ENCODE measurements at regions not wholly inside any gene's neighbourhood (a gene's known extent, or its start where the extent isn't known, plus 50 kb on each side); places are given as distances from the start of the nearest gene placed in this dataset.
A peak's percentile ranks its signal among the peaks of the same experiment; 100 is the strongest.
"Not testable (repeated sequence)": the region's sequence is repeated elsewhere in the genome, so short reads cannot be mapped to it uniquely, and the experiment has no call there.

DNA sequence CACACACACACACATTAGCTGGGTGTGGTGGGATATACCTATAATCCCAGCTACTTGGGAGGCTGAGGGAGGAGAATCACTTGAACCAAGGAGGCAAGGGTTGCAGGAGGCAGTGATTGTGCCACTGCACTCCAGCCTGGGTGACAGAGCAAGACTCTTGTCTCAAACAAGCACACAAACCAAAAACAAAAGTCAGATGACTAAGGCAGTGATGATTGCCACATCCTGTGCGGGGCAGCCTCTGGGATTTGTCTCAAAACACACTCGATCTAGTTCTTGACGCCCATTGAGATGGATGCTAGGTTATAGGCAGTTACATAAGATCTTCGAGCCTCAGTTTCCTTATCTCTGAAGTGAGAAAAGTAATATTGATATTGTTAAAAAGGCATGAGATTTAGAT lies 57.8 kb upstream of the NBPF8 start:
- intact Hi-C loops (cut with DNase I): not testable (repeated sequence)

DNA sequence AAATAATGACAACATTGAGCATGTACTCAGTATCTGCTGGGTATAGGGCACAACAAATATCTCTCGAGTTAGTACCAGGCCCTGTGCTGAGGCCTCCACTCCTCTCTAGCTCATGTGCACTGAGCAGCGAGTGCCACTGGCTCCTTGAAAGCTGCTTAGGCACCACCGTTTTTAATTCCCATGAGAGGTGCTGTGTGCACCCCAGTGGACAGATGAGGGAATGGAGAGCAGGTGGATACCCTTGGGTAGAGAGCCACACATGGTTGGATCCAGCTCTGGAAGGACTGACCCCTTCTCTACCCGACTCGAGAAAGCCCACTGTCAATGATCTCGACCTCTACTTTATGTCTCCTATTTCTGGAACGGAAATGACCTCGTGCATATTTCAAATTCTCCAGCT lies 58.7 kb upstream of the NBPF8 start:
- intact Hi-C loops (cut with DNase I); H3K27ac ChIP-seq; H3K9me3 ChIP-seq; H3K36me3 ChIP-seq; DNase-seq; H3K4me3 ChIP-seq; H3K4me1 ChIP-seq (ENCODE audit: insufficient read depth); H3K27me3 ChIP-seq: not testable (repeated sequence)
- 42% methylated on average over 5 of the region's 8 CpGs; no CpG with 5 or more reads in 2 of the 3 donors for WGBS, 3 donors

More for the DNA sequence above, 57.8 kb upstream of the NBPF8 start:
- H3K4me1 ChIP-seq (ENCODE audit: insufficient read depth); H3K27ac ChIP-seq; H3K36me3 ChIP-seq; H3K9me3 ChIP-seq; H3K4me3 ChIP-seq; DNase-seq; H3K27me3 ChIP-seq: not testable (repeated sequence)
- WGBS, 3 donors: 88 to 97% (median 89%) methylated on average over 3 to 4 of the region's 4 CpGs

DNA sequence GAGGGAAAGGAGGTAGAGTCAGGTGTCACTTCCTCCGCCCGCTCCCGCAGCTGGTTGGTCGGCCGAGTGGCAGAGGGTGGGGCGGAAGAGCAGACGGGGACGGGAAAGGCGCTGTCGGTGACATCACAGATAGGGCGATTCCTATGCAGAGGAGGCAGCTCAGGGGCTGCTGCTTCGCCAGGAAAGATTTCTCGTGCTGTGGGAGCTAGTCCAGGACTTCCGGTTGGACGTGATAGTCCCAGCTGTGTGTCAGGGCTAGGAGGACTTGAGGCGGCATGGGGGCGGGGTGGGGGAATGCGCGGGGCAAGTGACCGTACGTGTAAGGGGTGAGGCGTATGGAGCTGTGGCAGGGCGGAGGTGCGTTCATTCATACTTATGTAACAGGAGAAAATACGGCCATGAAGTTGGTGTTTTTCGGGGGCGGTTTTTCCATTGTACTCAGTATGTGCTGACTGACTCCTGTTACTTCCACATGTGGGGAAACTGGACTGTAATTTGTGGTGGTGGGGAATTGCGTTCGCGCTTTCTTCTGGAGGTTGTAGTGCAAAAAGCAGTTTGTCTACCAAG lies 60.1 kb upstream of the NBPF8 start:
- intact Hi-C loops (cut with DNase I); H3K27ac ChIP-seq; H3K27me3 ChIP-seq; H3K36me3 ChIP-seq; H3K4me1 ChIP-seq (ENCODE audit: insufficient read depth); H3K9me3 ChIP-seq: not testable (repeated sequence)
- peak overlapping the region; percentile 23 for H3K4me3 ChIP-seq
- 6 to 21% (median 6%) methylated on average over 8 to 18 of the region's 30 CpGs for WGBS, 3 donors
- DNase-seq: peak; percentile 20 to 63 (median 35)

DNA sequence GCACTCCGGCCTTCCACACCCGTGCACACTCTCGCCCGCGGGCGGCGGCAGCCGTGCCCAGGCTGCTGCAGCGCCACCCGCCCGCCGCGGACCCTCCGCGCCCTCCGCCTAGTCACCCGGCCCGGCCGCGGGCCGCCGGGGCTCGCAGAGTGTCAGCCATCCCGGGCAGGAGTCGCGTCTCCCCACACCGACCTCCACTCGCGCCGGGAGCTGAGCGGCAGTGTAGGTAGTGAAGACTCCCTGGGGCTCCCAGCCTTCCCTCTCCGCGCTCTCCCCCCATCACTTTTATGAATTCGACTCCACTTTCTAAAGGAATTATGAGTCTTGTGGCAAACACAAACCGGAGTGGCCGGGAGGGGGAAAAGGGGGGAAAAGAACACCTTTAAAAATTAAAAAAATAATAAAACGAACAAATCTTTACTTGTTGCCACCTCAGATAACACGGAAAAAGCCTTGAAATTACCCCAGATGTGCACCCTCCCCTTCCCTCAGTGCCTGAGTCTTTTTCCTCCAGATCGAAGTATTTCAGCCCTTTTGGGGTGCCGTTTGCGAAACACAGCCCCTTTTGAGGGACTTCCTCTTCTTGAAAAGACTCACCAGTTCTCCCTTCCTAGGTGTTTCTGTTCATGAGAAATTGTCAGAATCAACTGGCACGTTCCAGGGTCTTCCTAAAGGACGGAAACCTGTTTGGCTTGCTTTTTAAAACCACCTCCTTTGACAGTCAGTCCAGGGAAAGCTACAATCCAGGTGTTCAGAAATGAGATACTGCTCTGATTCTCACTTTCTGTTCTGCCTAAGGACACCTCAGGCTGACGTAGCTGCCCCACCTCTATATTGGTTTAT lies 72.4 kb upstream of the NBPF8 start:
- H3K36me3 ChIP-seq; intact Hi-C loops (cut with DNase I); H3K27ac ChIP-seq; H3K27me3 ChIP-seq; H3K4me1 ChIP-seq (ENCODE audit: insufficient read depth); H3K9me3 ChIP-seq: not testable (repeated sequence)
- 1 to 13% (median 7%) methylated on average over 20 to 24 of the region's 44 CpGs for WGBS, 3 donors
- H3K4me3 ChIP-seq: peak overlapping the region; percentile 18
- DNase-seq: peak in 3 of 5 donors; percentile 16 to 35 (median 24)

DNA sequence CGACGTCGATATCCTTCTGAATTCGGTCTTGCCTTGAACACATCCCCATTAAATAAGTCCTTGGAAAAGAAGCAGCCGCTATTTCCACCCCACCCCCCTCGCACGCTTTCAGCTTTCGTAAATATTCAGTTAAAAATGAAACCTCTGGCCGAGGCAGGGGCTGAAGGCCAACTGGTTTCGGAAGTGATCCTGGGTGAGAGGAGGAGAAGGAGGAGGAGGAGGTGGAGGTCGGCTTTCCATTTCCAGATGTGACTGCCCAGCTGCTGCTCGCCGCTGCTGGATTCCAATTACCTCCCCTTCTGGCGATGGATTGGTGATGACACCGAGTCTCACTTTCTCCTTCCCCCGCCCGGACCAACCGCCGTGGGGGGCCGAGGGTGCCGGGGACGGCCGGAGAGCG lies 73.1 kb upstream of the NBPF8 start:
- WGBS, 3 donors: 0% methylated on average over 9 to 16 of the region's 24 CpGs
- H3K27me3 ChIP-seq; H3K36me3 ChIP-seq; H3K27ac ChIP-seq; H3K4me1 ChIP-seq (ENCODE audit: insufficient read depth); intact Hi-C loops (cut with DNase I); H3K9me3 ChIP-seq: not testable (repeated sequence)
- H3K4me3 ChIP-seq: peak overlapping the region; percentile 32
- peak in 4 of 5 donors; percentile 11 to 43 (median 24) for DNase-seq

DNA sequence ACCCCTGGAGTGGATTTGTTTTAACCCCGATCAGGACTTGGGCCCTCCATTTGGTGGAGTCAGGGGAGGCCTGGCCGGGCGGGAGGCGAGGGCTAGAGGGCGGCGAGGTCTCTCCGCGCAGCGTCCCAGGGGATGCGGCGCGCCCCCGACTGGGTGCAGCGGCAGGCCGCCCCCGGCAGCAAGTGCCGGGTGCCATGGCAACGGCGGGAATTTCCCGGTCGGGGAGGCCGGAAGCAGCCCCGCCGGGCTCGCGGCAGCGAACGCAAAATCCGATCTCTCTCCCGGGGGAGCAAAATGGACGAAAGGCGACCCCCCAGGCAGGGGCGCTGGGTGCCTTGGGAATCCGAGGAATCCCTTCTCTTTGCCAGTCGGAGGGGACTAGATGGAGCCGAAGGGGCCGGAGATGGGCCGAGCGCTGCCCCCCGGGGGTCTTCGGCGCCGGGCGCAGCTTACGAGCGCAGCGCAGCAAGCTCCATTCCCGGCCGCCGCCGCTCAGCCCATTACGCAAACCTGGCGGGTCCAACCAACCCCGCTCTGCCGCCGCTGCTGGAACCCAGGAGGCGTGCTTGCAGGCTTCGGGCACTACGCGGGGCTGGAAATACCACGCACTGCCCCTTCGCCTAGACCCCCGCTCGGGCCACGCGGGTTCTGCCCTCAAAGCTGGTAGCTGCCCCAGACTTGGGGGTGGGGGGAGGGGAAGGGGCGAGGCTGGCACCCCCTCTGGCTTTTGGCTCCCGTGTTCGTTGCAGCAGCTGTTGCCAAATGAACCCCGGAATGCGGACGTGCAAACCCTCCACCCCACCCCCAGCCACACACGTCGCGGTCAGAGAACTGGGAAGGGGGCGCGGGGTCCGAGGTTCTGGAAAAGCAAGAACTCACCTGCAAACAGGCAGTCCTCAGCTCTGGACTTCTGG lies 73.7 kb upstream of the NBPF8 start:
- H3K9me3 ChIP-seq; H3K36me3 ChIP-seq; H3K4me1 ChIP-seq (ENCODE audit: insufficient read depth); H3K27me3 ChIP-seq; intact Hi-C loops (cut with DNase I): not testable (repeated sequence)
- peak; percentile 27 to 50 (median 37) for DNase-seq
- 3% methylated on average over 32 of the region's 78 CpGs; no CpG with 5 or more reads in 2 of the 3 donors for WGBS, 3 donors
- Histone ChIP-seq H3K27ac (peak overlapping the region in 1 of 2 donors; percentile 30), H3K4me3 (peak overlapping the region; percentile 42)

DNA sequence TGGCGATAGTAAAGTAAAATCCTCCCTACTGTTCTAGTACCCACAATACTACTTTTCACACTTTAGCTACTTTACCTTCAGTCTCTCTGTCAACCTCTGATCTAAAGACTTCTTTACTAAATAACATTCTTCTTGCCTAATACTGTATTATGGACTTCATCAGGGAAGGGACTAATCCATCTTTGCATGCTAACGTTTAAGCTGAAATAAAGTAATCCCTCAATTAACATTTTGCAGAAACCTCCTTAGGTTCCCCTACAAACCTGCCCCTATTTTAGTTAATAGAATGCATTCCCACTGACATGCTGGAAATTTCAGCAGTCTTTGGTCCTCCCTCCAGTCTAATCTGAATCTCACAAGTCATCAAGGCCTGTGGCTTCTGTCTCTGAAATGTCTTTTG lies 99.1 kb upstream of the NBPF8 start:
- H3K4me1 ChIP-seq (ENCODE audit: insufficient read depth); DNase-seq; H3K4me3 ChIP-seq; H3K9me3 ChIP-seq; intact Hi-C loops (cut with DNase I); H3K27me3 ChIP-seq; H3K27ac ChIP-seq; H3K36me3 ChIP-seq: not testable (repeated sequence)
- WGBS, 3 donors: 75% methylated on average over 2 of the region's 2 CpGs; no CpG with 5 or more reads in 2 of the 3 donors

DNA sequence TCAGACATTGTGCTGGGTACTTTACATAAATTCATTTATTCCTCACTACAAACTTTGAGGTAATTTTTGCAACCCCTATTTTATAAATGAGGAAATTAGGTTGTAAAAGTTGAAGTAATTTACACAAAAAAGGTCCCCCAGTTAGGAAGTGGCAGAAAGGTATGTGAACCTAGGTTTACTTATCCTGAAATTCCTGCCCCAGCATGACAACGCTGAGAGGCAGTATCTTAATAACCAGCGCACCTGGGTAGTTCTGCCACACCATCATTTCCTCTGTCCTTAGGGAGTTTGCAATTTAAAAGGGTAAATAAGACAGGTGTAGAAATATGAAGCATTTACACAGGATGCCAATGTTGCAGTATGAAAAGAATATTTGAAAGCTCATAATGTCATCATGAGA lies 102.9 kb upstream of the NBPF8 start:
- DNase-seq; H3K4me1 ChIP-seq (ENCODE audit: insufficient read depth); H3K9me3 ChIP-seq; H3K27ac ChIP-seq; H3K27me3 ChIP-seq; intact Hi-C loops (cut with DNase I); H3K4me3 ChIP-seq; H3K36me3 ChIP-seq: not testable (repeated sequence)
- no CpG with 5 or more reads among the region's 2 CpGs for WGBS, 3 donors

DNA sequence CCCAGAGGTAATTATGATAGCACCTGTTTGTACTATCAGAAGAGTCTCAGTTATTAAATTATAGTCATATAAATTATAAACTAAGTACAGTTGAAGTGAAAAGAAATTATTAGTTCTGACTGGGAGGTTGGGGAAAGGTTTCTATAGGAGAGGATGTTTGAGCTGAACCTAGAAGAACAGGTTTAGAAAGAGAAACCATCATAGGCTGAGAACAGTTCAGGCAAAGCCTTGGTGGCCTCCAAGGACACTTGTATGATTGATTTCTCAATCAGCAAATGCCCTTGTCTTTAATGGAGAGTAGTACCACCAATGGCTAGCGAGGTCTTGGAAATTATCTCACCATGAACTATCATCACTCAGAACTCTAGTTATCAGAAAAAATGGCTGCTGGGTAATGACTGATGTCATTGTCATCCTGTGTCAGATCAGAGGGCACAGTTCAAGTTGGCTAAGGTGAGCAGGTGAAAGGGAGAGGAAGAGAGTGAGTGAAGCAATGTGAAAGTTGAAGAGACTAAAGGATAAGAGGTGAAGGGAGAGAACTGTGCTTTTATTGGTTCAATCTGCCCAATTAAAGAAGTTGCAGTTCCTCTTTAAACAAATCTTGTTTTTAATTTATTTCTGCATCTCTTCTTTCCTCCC lies 105.8 kb upstream of the NBPF8 start:
- DNase-seq; H3K27ac ChIP-seq; intact Hi-C loops (cut with DNase I); H3K9me3 ChIP-seq; H3K27me3 ChIP-seq; H3K4me3 ChIP-seq; H3K4me1 ChIP-seq (ENCODE audit: insufficient read depth); H3K36me3 ChIP-seq: not testable (repeated sequence)
- no CpG with 5 or more reads among the region's 1 CpG for WGBS, 3 donors

DNA sequence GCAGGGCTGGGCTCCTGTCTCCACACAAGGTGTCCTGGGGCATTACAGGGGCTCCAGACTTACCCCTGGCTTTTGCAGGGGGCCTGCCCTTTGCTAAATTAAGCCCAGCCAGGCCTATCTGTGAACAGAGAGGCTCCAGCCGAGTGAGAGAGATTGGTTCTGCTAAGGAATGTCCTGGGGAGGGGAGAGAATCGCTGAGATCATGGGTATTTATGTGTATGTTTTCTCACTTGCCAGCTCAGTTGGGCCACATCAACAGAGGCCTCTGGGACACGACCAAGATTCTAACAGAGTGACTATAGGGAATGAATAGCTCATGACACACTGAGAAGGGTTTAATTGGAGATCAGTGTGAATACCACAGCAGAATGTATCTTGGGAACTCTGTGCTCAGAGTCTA lies 109.8 kb upstream of the NBPF8 start:
- intact Hi-C loops (cut with DNase I); DNase-seq; H3K27ac ChIP-seq; H3K9me3 ChIP-seq; H3K36me3 ChIP-seq; H3K27me3 ChIP-seq; H3K4me1 ChIP-seq (ENCODE audit: insufficient read depth); H3K4me3 ChIP-seq: not testable (repeated sequence)
- WGBS, 3 donors: no CpG with 5 or more reads among the region's 3 CpGs

DNA sequence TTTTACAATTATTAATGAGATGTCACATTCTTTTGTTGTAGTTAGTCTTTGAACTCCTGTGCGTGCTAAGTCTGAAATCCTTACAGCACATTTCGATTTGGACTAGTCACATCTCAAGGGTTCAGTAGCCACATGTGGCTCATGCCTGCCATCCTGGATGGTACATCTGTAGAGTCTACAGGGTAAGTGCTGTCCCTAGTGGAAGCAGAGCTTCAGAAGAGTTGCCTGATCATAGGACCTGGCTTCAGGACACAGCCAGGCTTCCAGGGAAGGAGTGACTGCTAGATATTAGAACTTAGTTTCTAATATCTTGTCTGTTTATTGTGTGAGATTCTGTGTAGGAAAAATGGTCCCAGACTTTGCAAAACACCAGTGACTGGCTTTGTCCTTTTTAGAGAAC lies 110.5 kb upstream of the NBPF8 start:
- H3K4me1 ChIP-seq (ENCODE audit: insufficient read depth); H3K9me3 ChIP-seq; DNase-seq; H3K36me3 ChIP-seq; H3K4me3 ChIP-seq; intact Hi-C loops (cut with DNase I); H3K27me3 ChIP-seq; H3K27ac ChIP-seq: not testable (repeated sequence)
- WGBS, 3 donors: no CpG with 5 or more reads among the region's 2 CpGs
